BLaER1 treated with 17β-estradiol and CSF1 and Interleukin-3, amounts not matched to agents 10 nM and 100 nM (cell line): ENCODE measurements at regions not wholly inside any gene's neighbourhood (a gene's known extent, or its start where the extent isn't known, plus 50 kb on each side); places are given as distances from the start of the nearest gene placed in this dataset.

ENCODE experiments used
- H3K27ac ChIP-seq, 11 experiments: shearing (Covaris generic); formaldehyde crosslinking; 2 replicates each; pipeline ENCODE4 v1.8.1; 2022
- H3K27me3 ChIP-seq, 11 experiments: shearing (Covaris generic); formaldehyde crosslinking; 2 replicates each; pipeline ENCODE4 v1.8.1; 2022
- H3K36me3 ChIP-seq, 11 experiments: shearing (Covaris generic); formaldehyde crosslinking; 2 replicates each; pipeline ENCODE4 v1.8.1; 2022
- H3K4me1 ChIP-seq, 10 experiments: shearing (Covaris generic); formaldehyde crosslinking; 2 replicates each; pipeline ENCODE4 v1.8.1; 2022
- H3K4me2 ChIP-seq, 11 experiments: shearing (Covaris generic); formaldehyde crosslinking; 2 replicates each; pipeline ENCODE4 v1.8.1; 2022
- H3K4me3 ChIP-seq, 10 experiments: shearing (Covaris generic); formaldehyde crosslinking; 2 replicates each; pipeline ENCODE4 v1.8.1; 2022
- H3K9ac ChIP-seq, 11 experiments: shearing (Covaris generic); formaldehyde crosslinking; 2 replicates each; pipeline ENCODE4 v1.8.1; 2022
- H3K9me3 ChIP-seq, 11 experiments: shearing (Covaris generic); formaldehyde crosslinking; replicated peaks in 1 of 11; 2 replicates each; pipeline ENCODE4 v1.8.1; 2022
- H4K20me1 ChIP-seq, 11 experiments: shearing (Covaris generic); formaldehyde crosslinking; 2 replicates each; pipeline ENCODE4 v1.8.1; 2022
- Cebpa-rat ChIP-seq, 11 experiments: shearing (Covaris generic); IDR thresholded peaks; 2 replicates each; pipeline ENCODE4 v1.8.1; 2022

DNA sequence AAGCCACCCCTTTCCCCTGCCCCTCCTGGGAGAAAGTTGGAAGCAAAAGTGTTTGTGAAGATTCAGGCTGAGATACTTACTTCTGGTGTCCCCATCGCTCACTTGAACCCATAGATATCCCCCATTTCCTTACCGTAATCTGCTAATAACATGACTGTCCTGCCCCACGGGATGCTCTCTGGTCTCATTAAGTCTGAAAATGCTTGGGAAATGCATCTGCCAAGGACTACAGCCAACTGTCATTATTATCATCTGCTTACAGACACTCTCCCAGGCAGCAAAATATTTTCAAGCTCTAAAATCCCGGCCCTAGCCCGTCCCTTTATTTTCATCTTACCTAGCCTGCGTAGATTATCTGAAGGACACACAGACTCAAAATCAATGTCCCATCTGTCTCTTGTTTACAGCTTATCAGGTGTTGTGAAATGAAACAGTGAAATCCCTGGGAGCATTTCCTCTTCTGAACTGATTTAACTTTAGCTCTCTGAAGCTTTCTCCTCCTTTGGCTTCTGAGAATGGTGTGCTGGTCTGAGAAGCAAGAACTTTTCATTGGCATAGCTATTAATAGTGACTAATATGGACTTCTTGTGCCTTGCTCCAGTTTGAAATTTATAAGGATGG, 126.9 kb upstream of the OSMR start:
- H3K9me3 ChIP-seq, result no peaks in the 10 kb centered on the region
- TF ChIP-seq Cebpa-rat (IDR thresholded peaks at IDR 0.05), result no peak
- H3K36me3 ChIP-seq, result no peaks in the 10 kb centered on the region
- peaks cover 0 to 13% (median 2%) of the 10 kb centered on the region in 10 experiments; a peak in 2 of 20 replicates for H3K4me1 ChIP-seq
- H3K4me3 ChIP-seq, result no peak overlapping the region
- H3K9ac ChIP-seq, result no peak overlapping the region
- no peaks in the 10 kb centered on the region for H4K20me1 ChIP-seq
- H3K27ac ChIP-seq, result no peak overlapping the region; a peak in 1 of 22 replicates
- H3K4me2 ChIP-seq, result peak overlapping the region in 3 of 11 experiments; percentile 10 to 29 (median 21); a peak in 4 of 22 replicates
- no peaks in the 10 kb centered on the region for H3K27me3 ChIP-seq

DNA sequence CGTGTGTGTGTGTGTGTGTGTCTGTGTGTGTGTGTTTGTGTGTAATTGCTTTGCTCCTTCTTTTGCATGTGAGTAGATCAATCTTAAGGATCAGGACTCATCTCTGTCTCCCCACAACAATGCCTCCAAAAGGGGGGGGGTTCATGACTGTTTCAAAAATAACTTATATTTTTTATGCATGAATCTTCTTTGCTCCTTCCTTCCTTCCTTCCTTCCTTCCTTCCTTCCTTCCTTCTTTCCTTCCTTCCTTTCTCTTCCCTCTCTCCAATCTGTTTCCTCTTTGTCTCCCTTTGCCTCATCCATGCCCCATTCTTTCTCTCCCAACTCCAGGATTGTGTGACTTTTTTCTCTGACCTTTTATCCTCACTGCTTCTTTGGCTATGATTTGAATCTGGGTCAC, 126.4 kb upstream of the OSMR start:
- H3K27me3 ChIP-seq, result no peaks in the 10 kb centered on the region
- H3K9me3 ChIP-seq, result no peaks in the 10 kb centered on the region
- H3K4me2 ChIP-seq, result peak overlapping the region in 3 of 11 experiments; percentile 10 to 29 (median 21); a peak in 4 of 22 replicates
- peaks cover 0 to 13% (median 2%) of the 10 kb centered on the region in 10 experiments; a peak in 2 of 20 replicates for H3K4me1 ChIP-seq
- no peak for TF ChIP-seq Cebpa-rat (IDR thresholded peaks at IDR 0.05)
- H3K9ac ChIP-seq, result no peak overlapping the region
- H4K20me1 ChIP-seq, result no peaks in the 10 kb centered on the region
- H3K36me3 ChIP-seq, result no peaks in the 10 kb centered on the region
- no peak overlapping the region for H3K27ac ChIP-seq
- no peak overlapping the region for H3K4me3 ChIP-seq

DNA sequence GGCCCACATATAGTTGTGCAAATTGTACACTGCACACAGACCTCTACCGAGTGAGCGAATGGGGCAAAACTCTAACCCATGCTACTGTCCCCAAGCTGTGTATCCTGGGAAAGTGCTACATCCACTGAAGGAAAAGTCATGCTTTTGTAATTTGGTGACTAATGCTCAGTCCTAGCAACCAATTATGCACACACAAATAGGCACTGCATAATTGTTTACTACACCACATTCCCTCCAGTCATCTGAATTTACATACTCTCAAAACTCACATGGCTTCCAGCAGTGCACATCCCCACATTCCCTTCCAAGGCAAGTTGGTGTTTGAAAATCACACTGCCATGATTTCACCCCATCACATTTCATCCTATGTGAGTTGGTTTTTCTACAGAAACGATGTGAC, 125.9 kb upstream of the OSMR start:
- TF ChIP-seq Cebpa-rat (IDR thresholded peaks at IDR 0.05), result no peak
- H3K4me1 ChIP-seq, result peaks cover 0 to 13% (median 2%) of the 10 kb centered on the region in 10 experiments; a peak in 2 of 20 replicates
- no peak overlapping the region for H3K9ac ChIP-seq

DNA sequence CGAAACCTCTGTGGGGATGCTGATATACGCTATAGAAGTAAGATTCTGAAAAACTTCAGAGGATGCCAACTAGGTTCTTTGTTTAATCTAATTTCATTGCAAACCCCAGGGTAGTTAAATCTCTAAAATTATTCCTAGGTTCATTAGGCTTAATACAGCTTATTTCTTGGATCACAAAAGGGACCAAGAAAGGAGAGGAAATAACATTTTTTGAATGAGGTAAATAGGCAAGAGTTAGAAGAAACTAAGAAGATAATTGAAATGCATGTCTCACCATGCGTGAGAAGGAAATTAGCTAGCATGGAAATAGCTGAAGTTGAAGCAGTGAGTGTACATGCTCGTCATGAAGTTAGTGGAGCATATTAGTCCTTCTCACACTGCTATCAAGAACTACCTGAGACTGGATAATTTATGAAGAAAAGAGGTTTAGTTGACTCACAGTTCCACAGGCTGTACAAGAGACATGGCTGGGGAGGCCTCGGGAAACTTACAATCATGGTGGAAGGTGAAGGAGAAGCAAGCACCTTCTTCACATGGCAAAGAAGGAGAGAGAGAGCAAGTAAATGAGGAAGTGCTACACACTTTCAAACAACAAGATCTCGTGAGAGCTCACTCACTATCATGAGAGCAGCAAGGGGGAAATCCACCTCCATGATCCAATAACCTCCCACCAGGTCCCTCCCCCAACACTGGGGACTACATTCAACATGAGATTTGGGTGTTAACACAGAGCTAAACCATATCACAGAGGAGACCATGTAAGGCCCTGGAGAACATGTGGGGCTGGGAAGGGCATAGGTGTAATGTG, 125.1 kb upstream of the OSMR start:
- Histone ChIP-seq H4K20me1 (no peaks in the 10 kb centered on the region), H3K4me1 (peaks cover 0 to 13% (median 2%) of the 10 kb centered on the region in 10 experiments; a peak in 2 of 20 replicates), H3K27ac (no peak overlapping the region), H3K36me3 (no peaks in the 10 kb centered on the region), H3K9ac (no peak overlapping the region), H3K4me3 (no peak overlapping the region), H3K27me3 (no peaks in the 10 kb centered on the region), H3K9me3 (no peaks in the 10 kb centered on the region), H3K4me2 (no peak overlapping the region)
- TF ChIP-seq Cebpa-rat (IDR thresholded peaks at IDR 0.05), result no peak

More for the DNA sequence above, 125.9 kb upstream of the OSMR start:
- Histone ChIP-seq H3K27me3 (no peaks in the 10 kb centered on the region), H3K4me2 (no peak overlapping the region), H3K9me3 (no peaks in the 10 kb centered on the region), H3K4me3 (no peak overlapping the region), H4K20me1 (no peaks in the 10 kb centered on the region), H3K27ac (no peak overlapping the region), H3K36me3 (no peaks in the 10 kb centered on the region)

DNA sequence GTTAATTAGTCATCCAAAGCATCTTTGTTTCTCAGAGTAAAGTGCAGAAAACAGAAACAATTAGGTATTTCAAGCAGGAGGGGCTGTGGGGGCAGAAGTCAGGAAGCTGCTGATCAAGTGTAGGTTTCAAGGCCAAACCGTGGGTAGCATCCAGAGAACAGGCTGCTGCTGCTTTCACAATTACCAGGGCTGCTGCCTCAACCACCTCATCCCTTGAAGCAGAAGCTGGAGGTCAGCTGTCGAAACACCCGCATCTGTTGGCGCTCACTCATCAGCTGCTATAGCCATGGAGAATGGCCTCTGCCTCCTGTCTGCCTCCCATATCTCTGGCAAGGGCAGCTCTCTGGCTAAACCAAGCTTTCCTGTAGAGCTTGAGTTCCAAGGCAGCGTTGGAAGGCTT, 122.9 kb upstream of the OSMR start:
- Histone ChIP-seq H3K9me3 (no peaks in the 10 kb centered on the region), H4K20me1 (no peaks in the 10 kb centered on the region), H3K27me3 (no peaks in the 10 kb centered on the region), H3K4me1 (peaks cover 0 to 10% (median 0%) of the 10 kb centered on the region in 10 experiments; a peak in 2 of 20 replicates), H3K27ac (no peak overlapping the region), H3K9ac (no peak overlapping the region), H3K4me2 (no peak overlapping the region), H3K4me3 (no peak overlapping the region), H3K36me3 (no peaks in the 10 kb centered on the region)
- TF ChIP-seq Cebpa-rat (IDR thresholded peaks at IDR 0.05), result no peak

DNA sequence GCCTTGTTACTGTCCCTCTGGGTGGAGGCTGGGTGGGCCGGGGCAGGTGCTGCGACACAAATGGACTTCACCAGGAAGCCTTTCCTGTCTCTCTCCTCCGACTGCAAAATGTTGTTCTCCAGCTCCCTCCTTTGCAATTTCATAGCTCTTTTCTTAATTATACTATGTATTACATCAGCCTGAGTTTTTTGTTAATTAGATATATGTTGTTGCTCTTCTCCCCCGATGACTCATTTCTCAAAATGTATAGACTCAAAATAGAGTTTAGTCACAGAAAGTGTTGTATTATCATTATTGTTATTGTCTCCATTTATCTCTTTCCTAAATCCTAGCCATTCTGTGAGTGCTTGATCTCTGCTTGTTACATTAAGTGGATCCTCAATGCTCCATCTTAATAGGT, 122.4 kb upstream of the OSMR start:
- Histone ChIP-seq H3K27ac (no peak overlapping the region), H3K4me3 (no peak overlapping the region), H4K20me1 (no peaks in the 10 kb centered on the region), H3K4me2 (no peak overlapping the region), H3K4me1 (peaks cover 0 to 10% (median 0%) of the 10 kb centered on the region in 10 experiments; a peak in 2 of 20 replicates), H3K27me3 (no peaks in the 10 kb centered on the region), H3K9ac (no peak overlapping the region), H3K9me3 (no peaks in the 10 kb centered on the region), H3K36me3 (no peaks in the 10 kb centered on the region)
- TF ChIP-seq Cebpa-rat (IDR thresholded peaks at IDR 0.05), result no peak

DNA sequence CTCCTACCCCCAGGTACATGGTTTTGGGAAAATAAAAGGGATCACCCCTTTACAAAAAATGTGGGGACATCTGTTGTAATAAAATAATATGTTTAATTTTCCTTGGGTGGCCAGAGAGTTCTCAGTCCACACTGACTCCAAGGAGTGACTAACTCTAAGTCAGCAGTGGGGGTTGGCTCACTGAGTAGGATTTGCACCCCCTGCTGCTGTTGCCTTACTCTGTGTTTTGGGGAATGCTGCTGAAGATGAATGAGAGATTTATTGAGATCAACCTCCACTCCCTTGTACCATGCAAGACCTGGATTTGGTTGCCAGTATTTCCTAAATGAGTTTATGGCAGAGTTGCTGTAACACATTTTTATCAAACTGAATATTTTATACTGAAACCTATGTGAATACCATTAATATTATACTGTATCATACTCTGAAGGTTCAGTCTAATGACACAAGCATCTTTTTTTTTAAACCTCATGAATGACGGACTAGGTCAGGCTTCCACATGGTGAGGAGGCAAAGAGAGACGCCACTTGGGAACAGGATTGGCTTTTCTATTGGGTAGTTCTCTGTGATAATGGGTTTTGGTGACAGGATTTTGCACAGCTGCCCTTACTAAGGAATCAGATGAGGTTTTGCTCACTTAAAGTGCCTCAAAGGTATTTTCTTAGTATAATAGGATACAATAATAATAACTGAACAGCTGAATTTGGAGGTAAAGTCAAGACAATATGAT, 121.3 kb upstream of the OSMR start:
- Histone ChIP-seq H4K20me1 (no peaks in the 10 kb centered on the region), H3K9me3 (no peaks in the 10 kb centered on the region), H3K4me2 (no peak overlapping the region), H3K9ac (no peak overlapping the region), H3K4me3 (no peak overlapping the region), H3K27ac (no peak overlapping the region), H3K36me3 (no peaks in the 10 kb centered on the region), H3K27me3 (no peaks in the 10 kb centered on the region), H3K4me1 (peaks cover 0 to 5% (median 0%) of the 10 kb centered on the region in 10 experiments; a peak in 1 of 20 replicates)
- TF ChIP-seq Cebpa-rat (IDR thresholded peaks at IDR 0.05), result no peak

DNA sequence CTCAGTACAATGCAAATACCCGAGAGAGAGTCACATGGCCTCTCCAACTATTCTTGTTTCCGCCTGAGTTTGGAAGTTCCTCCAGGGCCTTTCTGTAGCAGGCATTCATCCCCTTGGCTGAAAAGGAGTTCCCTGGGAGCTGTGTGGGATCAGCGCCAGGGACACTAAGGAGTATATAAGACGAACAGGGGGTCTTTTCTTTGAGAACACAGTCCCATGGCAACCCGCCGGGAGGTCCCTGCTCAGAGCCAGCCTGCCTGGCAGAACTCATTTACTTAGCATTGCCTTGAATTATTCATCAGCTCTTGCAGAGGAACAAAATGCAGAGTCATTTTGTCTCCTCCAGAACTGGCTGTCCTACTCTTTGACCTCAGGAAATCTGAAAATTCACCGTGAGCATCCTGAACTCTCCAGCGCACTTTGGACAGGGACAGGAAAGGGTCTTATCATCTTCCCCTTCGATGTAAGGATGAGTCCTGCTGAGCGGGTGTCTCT, 120.4 kb upstream of the OSMR start:
- Histone ChIP-seq H3K4me1 (peaks cover 0 to 5% (median 0%) of the 10 kb centered on the region in 10 experiments; a peak in 1 of 20 replicates), H3K27ac (no peak overlapping the region)
- TF ChIP-seq Cebpa-rat (IDR thresholded peaks at IDR 0.05), result no peak

DNA sequence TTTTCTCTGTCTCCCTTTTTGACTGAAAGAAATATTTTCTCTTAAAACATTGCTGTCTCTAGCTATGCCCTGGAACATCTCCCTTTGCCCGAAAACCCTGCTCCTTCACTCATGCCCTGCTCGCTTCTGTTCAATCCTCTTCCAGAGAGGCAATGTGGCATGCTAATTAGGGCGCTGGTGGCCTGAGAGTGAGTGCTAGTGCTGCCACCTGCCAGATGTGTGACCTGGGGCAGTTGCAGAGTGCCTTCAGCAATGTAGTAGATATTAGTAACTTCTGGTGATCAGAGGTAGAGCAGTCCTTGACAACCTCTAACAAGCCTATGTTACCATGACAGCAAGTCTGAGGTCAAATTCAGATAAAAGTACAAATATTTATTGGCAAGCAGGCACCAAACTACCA, 119.5 kb upstream of the OSMR start:
- TF ChIP-seq Cebpa-rat (IDR thresholded peaks at IDR 0.05), result no peak

More for the DNA sequence above, 120.4 kb upstream of the OSMR start:
- Histone ChIP-seq H4K20me1 (no peaks in the 10 kb centered on the region), H3K4me2 (no peak overlapping the region), H3K9me3 (no peaks in the 10 kb centered on the region), H3K27me3 (no peaks in the 10 kb centered on the region), H3K9ac (no peak overlapping the region), H3K36me3 (no peaks in the 10 kb centered on the region), H3K4me3 (no peak overlapping the region)

More for the DNA sequence above, 119.5 kb upstream of the OSMR start:
- no peak overlapping the region for H3K4me2 ChIP-seq
- no peaks in the 10 kb centered on the region for H4K20me1 ChIP-seq
- no peaks in the 10 kb centered on the region for H3K27me3 ChIP-seq
- H3K4me1 ChIP-seq, result no peaks in the 10 kb centered on the region
- no peak overlapping the region for H3K27ac ChIP-seq
- no peak overlapping the region for H3K9ac ChIP-seq
- H3K4me3 ChIP-seq, result no peak overlapping the region
- no peaks in the 10 kb centered on the region for H3K9me3 ChIP-seq
- H3K36me3 ChIP-seq, result no peaks in the 10 kb centered on the region
